HG02870 (cell line): ENCODE measurements at regions not wholly inside any gene's neighbourhood (a gene's known extent, or its start where the extent isn't known, plus 50 kb on each side); places are given as distances from the start of the nearest gene placed in this dataset.

Source experiments
- ATAC-seq: cut with Tn5 transposase; IDR thresholded peaks from one replicate; pipeline ENCODE4 v1.9.1; 2021; ENCODE audit warnings: mild to moderate bottlenecking, moderate library complexity; ENCODE audit not compliant: unreplicated experiment

GRCh38 chr7:41475801-41476459 is 227.0 kb downstream of the INHBA start:
- peak; percentile 1 for ATAC-seq

DNA sequence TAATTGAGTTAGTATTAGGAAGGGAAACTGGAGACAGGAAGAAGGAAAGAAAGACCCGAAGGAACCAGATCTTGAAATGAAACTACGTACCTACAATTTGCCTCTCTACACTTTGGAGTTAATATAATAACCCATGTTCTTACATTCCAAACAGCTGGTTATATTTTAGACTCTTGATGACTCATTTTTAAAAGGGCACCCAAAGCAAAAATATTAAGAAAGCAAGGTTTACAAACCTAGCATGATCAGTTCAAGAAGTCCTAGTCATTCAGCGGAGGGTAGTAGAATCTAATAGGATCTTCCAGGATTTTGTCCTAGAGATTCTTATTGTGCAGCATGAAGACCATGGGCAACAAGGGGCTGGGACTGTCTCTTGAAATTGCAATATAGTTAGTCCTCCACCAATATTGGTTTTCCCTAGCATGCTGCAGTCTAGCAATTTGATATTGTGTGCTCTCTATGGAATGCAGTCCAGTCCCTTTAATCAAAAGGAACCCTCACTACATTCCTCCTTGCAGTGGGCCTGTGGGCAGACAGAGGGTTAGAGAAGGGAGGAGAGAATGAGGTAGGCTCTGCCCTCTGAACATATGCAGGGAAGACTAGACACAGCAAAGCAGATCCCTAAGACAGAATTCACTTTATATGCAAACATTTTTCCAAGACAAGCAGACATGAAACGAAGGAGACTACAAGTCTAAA is 230.3 kb downstream of the INHBA start:
- ATAC-seq: no peak

DNA sequence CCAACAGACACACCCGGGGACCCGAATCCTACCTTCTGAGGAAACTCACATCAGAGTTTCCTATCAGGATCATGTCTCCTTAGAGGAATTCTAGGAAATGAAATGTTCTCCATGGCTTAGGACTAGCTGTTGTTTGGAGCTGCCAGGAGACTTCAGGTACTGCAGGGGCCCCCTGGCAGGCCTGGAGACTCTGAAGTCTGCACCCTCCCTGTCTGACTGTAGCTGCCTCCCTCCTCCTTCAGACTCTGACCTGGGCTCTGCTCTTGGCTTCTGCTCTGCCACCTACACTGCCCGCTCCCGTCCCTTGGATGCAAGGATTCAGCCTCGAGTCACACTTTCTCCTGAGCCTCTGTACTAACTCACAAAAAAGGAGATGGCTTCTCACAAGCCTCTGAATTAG is 232.8 kb downstream of the INHBA start:
- ATAC-seq: no peak

- ATAC-seq: no peak
Measured at GRCh38 chr7:41467596-41467995, 235.3 kb downstream of the INHBA start.

- ATAC-seq: peak; percentile 69
Measured at GRCh38 chr7:41466760-41467384, 236.0 kb downstream of the INHBA start.

DNA sequence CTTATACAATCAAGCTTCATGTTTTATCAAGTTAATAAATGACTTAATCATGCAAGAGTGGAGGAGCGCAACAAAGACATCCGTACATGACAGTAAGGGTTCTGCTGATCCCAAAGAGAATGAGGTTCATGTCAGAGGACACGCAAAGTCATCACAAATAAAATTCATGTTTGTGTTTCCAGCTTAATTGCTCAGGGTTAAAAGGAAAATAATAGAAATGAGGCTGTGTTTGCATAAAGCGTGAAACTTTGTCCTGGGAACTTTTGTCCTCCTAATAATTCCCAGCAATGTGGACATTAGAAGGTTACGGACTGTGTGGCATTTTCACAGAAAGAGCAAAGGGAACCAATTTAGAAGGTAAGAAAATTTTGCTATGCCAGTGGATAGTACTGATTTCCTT is 237.3 kb downstream of the INHBA start:
- no peak for ATAC-seq

DNA sequence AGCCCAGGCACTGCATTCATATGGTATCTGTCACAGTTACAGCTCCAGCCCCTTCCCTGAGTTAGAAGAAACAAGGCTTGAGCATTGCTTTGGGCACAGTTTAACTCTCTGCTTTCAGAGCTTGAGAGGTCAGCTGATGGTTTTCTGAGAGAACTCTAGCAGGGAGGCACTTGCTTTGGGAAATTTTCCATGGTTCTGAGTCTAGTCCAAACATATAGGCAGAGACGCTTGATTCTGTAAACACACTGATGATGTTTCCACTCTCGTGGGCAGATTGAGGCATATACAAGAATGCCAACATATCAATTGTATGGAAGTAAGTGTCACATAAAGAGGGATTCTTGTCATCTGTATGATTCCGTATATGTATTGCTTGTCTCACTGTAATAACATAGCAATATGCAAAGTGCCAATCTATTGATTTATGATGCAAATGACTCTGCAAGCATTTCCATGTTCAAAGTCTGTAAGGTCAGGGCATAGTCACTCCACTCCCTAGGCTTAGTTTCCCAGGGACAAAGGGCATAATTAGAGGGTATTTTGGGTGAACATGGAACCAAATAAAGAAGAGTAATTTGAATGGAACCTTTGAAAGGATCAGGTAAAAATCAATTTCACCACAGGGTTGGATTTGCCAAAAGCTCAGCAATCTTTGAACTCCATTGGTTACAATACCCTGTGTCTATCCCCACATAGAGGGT is 239.0 kb downstream of the INHBA start:
- no peak for ATAC-seq

GRCh38 chr7:41459623-41460261 is 243.1 kb downstream of the INHBA start:
- ATAC-seq: no peak

- ATAC-seq: no peak
Measured at GRCh38 chr7:41459183-41459582, 243.7 kb downstream of the INHBA start.

GRCh38 chr7:41457832-41458437 is 245.0 kb downstream of the INHBA start:
- no peak for ATAC-seq

GRCh38 chr7:41451826-41452225 is 251.1 kb downstream of the INHBA start:
- ATAC-seq: no peak

GRCh38 chr7:41449694-41450093 is 253.2 kb downstream of the INHBA start:
- ATAC-seq: no peak

DNA sequence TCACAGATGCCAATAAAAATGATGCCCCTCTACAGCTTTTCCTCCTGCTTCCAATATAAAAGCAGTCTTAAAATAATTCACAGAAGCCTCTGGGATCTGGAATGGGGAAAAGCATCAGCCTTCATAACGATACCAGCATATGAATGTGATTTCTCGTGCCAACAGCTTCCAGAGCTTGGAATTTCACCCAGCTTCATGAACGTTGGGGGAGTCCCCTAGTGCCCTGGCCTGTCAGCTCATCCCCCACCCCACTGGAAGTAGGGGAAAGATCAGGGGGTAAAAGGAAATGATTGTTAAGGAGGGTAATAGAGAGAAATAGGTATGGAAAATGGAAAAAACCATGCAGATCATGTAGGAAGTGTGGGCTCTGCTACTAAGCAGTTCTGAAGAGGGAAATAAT is 253.6 kb downstream of the INHBA start:
- no peak for ATAC-seq

GRCh38 chr7:41448104-41448503 is 254.8 kb downstream of the INHBA start:
- no peak for ATAC-seq

DNA sequence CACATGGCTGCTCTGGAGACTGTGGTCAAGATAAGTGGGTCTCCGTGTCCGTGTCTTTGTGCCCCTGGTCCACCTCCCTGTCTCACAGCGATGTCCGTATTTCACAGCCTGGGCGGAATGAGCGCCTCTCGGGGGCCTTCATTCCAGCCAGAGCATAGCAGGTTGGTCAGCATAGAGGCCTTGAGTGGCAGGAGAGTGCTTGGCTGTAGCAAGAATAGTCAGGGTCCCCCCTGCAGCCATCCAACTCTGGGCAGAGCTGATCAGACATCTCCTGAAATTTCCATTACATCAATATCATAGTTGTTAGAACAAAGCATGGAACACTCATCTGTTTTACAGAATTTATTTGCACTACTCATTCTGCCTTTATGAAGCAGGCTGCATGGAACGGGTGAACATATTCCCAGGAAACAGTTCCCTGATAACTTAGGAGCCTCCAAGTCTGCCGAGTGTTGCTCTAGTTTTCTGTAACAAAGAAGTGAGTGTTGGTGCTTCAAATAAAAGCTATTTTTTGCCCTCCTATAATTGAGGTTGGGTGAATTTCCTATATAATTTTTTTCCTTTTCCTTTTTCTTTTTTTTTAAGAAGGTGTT is 255.3 kb downstream of the INHBA start:
- ATAC-seq: no peak

DNA sequence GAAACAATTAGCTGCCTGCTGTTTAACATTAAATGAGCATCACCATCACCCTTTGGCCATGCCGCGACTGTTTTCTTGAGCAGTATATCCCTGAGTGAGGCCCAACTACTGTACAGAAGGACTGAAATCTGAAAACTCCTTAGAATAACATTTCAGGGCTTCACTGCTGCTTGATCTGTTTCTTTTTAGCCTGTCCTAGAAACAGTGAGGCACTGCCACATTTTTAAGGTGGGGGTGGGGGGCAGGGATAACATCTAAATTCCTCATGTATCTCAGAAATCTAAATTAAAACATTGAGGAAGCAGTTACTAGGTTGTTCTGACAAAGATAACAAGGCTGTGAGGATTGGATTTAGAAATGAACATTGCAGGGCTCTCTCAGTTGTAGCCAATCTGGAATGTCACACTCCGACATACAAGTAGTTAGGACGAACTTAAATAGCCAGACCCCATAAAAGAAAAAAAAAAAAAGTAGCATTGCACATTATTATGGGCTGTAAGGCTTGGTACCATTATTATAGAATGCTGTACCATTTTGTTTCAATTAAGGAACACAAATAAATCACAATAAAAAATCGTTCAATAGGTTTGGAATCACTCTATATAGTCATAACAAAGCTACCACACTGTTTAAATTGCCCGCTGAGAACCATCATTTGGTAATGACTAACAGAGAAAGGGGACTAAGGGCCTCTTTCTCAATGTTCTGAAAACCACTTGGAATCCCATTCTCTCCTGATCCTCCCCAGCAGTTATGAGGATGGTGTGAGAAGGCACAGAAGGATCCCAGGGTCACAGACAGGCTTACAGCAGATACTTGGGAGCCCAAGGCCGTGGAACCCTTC is 256.1 kb downstream of the INHBA start:
- no peak for ATAC-seq

GRCh38 chr7:41445946-41446345 is 256.9 kb downstream of the INHBA start:
- no peak for ATAC-seq

DNA sequence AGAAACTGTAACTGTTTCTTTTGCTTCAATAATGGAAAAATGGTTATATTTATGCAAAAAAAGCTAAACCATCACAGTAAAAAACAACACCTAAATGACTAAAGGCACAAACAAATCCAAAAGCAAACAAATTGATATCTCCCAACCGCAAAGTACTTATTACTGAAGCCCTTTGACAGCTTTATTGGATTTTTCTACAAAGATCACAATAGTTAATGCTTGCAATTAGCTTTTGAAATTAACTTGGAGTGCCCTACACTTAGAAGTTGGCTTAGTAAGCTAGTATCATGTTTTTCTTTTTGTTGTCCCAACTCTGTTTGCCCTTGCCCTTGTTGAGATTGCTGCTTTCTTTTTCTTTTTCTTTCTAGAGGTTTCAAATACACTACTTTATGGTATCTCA is 257.5 kb downstream of the INHBA start:
- no peak for ATAC-seq

- no peak for ATAC-seq
Measured at GRCh38 chr7:41439515-41439879, 263.4 kb downstream of the INHBA start.
